Heart left ventricle (tissue), 13 donors: ENCODE measurements at regions not wholly inside any gene's neighbourhood (a gene's known extent, or its start where the extent isn't known, plus 50 kb on each side); places are given as distances from the start of the nearest gene placed in this dataset.

Experiments
- POLR2A ChIP-seq, 2 donors: fragments of 450-650 bp; IDR thresholded peaks; one replicate each; pipeline ENCODE4 v1.6.1; 2017; ENCODE audit warnings: antibody characterized with exemption in 2 of 2, mild to moderate bottlenecking in 2 of 2, moderate library complexity in 2 of 2
- TF ChIP-seq, protein P1 (sequence below), 12 donors: fragments of 200-600 bp; sonication (generic) in 4 of 12; IDR thresholded peaks; one replicate each; pipeline versions ENCODE4 v1.5.0 to v1.8.0; 2018 to 2022; ENCODE audit warnings: antibody characterized with exemption in 12 of 12, mild to moderate bottlenecking in 5 of 12
- donor health status: ischemic (EF 13 %, LVEDD 7.1; RV severe dilation, severe dysfunction).
- donor health status: DM: no; HTN: yes; CAD: no.
- donor health status: DM: no; HTN: no; CAD: no.
- donor health status: ischemic (EF 25% LVEDD 6.9; RV normal size, moderate dysfunction).
- donor health status: ischemic (EF 25% LVEDD 5.7; RV mildly dilated, moderate dysfunction).
- donor health status: ischemic (EF 35%, LVEDD 5.7; RV mildly dilated, moderate dysfunction).
- donor health status: nonischemic (EF 11% LVEDD 7.7; RV severe dilation, severe dysfunction).
- donor health status: DM: yes; HTN: yes; CAD: no.
- donor health status: PGD.
- donor health status: ischemic (EF 29% LVEDD 5.4; RV normal size, mild dysfunction).
- donor health status: nonischemic (EF 23%, LVEDD 6.1; RV moderate dilation, normal function).

DNA sequence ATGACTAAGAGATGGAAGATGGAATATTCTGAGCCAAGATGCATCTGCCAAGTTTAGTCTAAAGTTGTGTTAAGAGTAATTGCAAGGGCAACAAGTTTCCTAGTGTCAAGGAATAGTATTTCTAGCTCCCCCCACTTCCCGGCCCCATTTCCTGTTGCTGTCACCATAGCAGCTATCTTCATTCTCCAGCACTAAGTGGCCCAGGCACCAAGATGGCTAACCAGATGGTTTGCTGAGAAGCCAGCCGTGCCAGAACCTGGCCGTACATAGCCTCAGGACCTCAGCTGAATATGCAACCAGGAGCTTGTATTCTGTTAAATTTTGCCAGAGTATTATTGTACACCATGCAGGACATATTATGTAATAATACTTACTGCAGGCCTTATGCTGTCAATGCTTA is 108.8 kb upstream of the UMPS start:
- TF ChIP-seq POLR2A (IDR thresholded peaks at IDR 0.05): no peak
- TF ChIP-seq, protein P1, sequence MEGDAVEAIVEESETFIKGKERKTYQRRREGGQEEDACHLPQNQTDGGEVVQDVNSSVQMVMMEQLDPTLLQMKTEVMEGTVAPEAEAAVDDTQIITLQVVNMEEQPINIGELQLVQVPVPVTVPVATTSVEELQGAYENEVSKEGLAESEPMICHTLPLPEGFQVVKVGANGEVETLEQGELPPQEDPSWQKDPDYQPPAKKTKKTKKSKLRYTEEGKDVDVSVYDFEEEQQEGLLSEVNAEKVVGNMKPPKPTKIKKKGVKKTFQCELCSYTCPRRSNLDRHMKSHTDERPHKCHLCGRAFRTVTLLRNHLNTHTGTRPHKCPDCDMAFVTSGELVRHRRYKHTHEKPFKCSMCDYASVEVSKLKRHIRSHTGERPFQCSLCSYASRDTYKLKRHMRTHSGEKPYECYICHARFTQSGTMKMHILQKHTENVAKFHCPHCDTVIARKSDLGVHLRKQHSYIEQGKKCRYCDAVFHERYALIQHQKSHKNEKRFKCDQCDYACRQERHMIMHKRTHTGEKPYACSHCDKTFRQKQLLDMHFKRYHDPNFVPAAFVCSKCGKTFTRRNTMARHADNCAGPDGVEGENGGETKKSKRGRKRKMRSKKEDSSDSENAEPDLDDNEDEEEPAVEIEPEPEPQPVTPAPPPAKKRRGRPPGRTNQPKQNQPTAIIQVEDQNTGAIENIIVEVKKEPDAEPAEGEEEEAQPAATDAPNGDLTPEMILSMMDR (IDR thresholded peaks at IDR 0.05): no peak
